NCI-H1436 treated with DMSO at 0.1 percent for 48 hours (cell line): ENCODE measurements at regions not wholly inside any gene's neighbourhood (a gene's known extent, or its start where the extent isn't known, plus 50 kb on each side); places are given as distances from the start of the nearest gene placed in this dataset.
"Not testable (repeated sequence)": the region's sequence is repeated elsewhere in the genome, so short reads cannot be mapped to it uniquely, and the experiment has no call there.

Source experiments
- DNase-seq: peaks from one replicate; lab custom pipeline; 2025; lab: John Stamatoyannopoulos, UW

DNA sequence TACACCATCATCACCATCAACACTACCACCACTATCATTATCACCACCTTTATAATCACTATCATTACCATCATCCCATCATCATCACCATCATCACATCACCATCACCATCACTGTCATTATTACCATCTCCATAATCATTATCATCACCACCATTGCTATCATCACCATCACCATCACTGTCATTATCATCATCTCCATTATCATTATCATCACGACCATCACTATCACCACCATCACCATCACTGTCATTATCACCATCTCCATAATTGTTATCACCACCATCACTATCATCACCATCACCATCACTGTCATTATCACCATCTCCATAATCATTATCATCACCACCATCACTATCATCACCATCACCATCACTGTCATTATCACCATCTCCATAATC lies 279.6 kb upstream of the HS6ST1 start:
- DNase-seq, result not testable (repeated sequence)

DNA sequence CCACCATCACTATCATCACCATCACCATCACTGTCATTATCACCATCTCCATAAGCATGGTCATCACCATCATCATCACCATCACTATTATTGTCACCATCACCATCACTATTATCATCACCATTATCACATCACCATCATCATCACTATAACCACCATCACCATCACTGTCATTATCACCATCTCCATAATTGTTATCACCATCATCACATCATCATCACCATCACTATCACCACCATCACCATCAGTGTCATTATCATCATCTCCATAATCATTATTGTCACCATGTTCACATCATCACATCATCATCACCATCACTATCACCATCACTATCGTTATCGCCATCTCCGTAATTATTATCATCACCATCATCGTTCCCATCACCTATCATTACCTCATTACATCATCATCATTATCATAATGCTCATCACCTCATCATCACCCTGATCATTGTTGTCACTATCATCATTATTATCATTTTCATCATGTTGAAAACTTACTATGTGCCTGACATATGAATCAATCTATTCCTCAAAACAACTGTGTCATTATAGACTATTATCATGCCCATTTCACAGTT lies 280.3 kb upstream of the HS6ST1 start:
- no peak for DNase-seq

GRCh38 chr2:128599700-128600099 lies 281.0 kb upstream of the HS6ST1 start:
- DNase-seq, result no peak

GRCh38 chr2:128600581-128601297 lies 282.1 kb upstream of the HS6ST1 start:
- no peak for DNase-seq

DNA sequence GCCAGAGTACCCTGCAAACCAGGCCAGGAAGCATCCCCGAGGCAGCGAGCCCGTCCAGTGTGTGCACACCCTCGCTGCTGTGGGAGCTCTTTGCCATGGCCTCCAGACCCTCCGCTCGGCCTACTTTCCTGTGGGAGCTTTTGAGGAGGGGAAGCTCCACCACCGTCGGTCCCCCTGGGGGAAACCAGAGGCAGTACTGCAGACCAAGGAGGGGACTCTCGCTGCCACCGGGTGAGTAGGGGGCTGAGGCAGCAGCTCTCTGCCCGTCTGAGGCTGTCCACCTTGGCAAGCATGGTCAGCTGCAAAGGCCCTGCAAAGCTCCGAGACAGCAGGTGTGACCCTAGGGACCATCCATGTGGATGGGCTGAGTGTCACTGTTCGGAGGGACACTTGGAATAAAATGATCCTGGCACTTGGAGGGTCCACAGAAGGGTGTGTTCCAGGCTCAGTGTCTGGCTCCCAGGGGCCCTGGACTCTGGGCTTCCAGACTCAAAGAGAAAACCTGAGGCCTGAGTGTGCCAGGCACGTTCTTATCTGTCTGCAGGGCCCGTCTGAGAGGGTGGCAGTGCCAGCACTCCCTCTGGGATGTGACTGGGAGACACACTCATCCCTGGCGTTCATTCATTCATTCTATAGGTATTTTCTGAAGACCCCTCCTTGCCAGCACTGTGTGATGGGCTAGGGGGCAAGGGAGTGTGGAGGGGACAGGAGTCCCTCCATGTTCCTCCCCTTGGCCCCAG lies 282.8 kb upstream of the HS6ST1 start:
- DNase-seq, result no peak

DNA sequence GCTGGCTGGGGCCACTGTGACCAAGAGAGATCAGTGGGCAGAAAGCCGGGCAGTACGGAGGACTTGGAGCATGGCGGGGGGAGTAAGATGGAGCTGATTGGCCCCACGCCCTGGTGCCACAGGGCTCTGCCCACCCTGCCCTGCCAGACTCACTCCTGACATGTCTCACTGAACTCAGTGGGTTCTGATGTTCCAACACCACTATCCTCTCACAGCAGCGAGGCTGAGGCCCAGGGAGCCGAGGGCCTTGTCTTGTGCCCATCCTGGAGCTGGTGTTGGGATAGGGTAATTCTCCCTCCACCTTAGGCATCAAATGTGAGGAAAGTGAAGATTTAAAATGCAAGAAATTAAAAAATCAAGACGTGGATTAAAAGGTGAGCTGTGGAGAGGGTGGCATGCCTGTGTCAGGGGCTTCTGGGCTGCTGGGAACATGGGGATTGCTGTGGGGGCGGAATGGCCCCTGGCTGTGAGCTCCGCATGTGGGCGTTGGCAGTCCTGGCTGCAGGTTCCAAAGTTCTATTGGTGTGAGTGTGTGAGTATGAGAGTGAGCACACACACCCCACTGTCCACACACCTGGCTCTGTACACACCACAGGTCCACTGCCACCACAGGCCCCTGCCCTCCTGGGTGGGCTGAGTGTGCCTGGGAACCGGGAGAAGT lies 283.5 kb upstream of the HS6ST1 start:
- DNase-seq, result no peak

GRCh38 chr2:128602699-128603101 lies 284.0 kb upstream of the HS6ST1 start:
- no peak for DNase-seq

DNA sequence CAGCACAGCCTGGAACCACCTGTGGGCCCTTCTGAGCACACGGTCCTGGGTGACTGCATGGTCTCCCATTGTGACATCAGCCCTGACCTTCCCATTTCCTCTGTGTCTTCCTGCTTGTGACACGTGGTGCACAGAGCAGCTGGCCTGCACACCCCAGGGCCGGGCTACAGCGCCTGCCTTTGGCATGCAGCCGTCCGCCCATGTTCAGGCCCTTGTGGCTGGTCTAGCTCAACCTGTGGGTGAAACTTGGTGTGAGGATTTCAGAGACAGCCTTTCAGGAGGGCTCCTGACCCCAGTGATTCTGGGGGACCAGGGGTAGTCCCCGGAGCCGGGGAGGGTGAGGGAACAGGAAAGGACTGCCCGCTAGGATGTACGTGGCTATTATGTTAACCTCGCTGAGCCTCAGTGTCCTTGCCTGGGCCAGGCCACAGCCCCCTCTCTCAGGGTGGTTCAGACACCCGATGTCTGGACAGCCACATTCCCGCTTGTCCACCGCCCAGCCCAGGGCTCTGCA lies 284.8 kb upstream of the HS6ST1 start:
- DNase-seq, result no peak

DNA sequence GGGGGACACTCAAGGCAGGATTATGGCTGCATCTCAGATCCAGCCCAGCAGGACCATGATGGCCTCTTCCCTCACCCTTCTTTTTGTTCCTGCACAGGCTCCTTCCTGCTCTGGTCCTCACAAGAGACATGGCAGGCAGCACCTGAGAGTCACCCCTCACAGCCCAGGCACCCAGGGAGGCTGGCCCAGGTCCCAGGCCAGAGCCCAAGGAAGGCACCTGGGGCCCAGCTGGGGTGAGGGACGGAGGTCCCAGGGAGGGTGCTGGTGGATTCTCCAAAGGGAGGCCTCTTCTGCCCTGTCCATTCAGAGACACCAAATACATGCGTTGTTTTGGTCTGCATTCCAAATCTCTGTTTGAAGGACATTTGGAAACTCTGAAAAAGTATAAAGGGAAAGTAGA lies 285.4 kb upstream of the HS6ST1 start:
- no peak for DNase-seq

DNA sequence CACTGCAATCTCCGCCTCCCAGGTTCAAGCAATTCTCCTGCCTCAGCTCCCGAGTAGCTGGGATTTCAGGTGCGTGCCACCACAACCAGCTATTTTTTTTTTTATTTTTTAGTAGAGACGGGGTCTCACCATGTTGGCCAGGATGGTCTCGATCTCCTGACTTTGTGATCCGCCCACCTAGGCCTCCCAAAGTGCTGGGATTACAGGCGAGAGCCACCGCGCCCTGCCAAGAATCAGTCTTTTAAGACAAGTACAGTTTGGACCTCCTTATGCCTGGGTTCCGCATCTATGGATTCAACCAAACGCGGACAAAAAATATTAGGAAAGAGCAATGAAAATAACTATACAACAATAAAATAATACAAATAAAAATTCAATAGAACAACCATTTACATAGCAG lies 285.9 kb upstream of the HS6ST1 start:
- not testable (repeated sequence) for DNase-seq

DNA sequence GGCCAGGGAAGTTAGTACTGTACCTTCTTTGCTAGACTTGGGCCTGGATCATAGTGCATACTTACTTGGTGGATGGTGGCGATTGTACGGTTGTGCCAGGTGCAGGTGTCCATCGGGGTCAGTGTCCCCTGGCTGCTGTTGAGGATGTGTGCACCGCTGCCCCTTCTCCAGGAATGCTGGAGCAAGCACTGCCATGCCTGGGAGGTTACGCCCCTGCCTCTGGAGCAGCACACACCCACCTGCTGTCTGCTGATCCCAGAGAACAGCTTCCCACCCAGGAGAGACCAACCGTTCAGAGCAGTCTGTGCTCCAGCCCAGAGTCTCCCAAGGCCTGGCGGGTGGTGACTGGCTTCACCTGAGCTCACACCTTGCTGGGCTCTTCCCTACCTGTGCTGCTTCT lies 286.8 kb upstream of the HS6ST1 start:
- no peak for DNase-seq

GRCh38 chr2:128605931-128606330 lies 287.3 kb upstream of the HS6ST1 start:
- no peak for DNase-seq

GRCh38 chr2:128606837-128607236 lies 288.2 kb upstream of the HS6ST1 start:
- DNase-seq, result no peak

- DNase-seq, result no peak
Measured at GRCh38 chr2:128607440-128607839, 288.8 kb upstream of the HS6ST1 start.

DNA sequence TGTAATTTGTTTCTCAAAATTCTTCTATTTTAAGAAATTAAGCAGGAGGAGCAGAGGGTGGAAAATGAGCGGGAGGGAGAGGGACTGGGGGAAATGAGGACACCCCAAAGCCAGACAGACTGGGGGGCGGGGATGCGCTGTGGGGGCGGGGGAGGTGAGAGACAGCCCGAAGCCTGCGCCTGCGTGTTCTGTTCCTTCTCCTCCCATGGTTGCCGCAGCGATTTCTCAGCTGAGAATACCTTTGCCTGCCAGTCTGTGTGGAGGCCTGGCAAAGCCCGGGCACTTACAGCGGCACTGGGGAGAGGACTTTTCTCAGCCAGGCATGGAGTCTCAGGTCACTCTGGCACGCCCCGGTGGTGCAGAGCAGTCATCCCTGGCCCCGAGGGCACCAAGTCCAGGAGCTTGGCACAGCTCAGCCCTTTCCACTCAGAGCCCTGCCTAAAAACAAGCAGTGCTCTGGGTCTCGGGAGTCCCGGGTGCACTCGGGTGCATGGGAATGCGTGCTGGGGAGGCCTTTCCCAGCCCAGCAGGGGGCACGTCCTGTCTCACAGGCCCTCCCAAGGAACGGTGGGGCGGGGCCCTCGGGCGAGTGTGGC lies 289.3 kb upstream of the HS6ST1 start:
- no peak for DNase-seq

- no peak for DNase-seq
Measured at GRCh38 chr2:128608921-128609880, 290.5 kb upstream of the HS6ST1 start.

GRCh38 chr2:128610496-128610895 lies 291.8 kb upstream of the HS6ST1 start:
- DNase-seq, result no peak

GRCh38 chr2:128611421-128612320 lies 293.0 kb upstream of the HS6ST1 start:
- DNase-seq, result no peak

GRCh38 chr2:128612628-128613027 lies 294.0 kb upstream of the HS6ST1 start:
- no peak for DNase-seq

GRCh38 chr2:128613351-128613750 lies 294.7 kb upstream of the HS6ST1 start:
- DNase-seq, result no peak
